Ishikawa (cell line): ENCODE measurements at regions not wholly inside any gene's neighbourhood (a gene's known extent, or its start where the extent isn't known, plus 50 kb on each side); places are given as distances from the start of the nearest gene placed in this dataset.

Experiments used
- CEBPB ChIP-seq: IDR thresholded peaks from 2 replicates; pipeline ENCODE4 v1.6.1; 2012
- CREB1 ChIP-seq: IDR thresholded peaks from 2 replicates; pipeline ENCODE4 v1.6.1; 2012; ENCODE audit warnings: low read depth
- EP300 ChIP-seq: IDR thresholded peaks from 2 replicates; pipeline ENCODE4 v1.6.1; 2012; ENCODE audit warnings: borderline replicate concordance
- MAX ChIP-seq: IDR thresholded peaks from 2 replicates; pipeline ENCODE4 v1.6.1; 2012
- TAF1 ChIP-seq: IDR thresholded peaks from 2 replicates; pipeline ENCODE4 v1.6.1; 2012; ENCODE audit warnings: low read depth, mild to moderate bottlenecking
- TCF12 ChIP-seq: IDR thresholded peaks from 2 replicates; pipeline ENCODE4 v1.6.1; 2012; ENCODE audit warnings: low read depth
- TEAD4 ChIP-seq: IDR thresholded peaks from 2 replicates; pipeline ENCODE4 v1.6.1; 2012
- YY1 ChIP-seq: IDR thresholded peaks from 2 replicates; pipeline ENCODE4 v1.6.1; 2012; ENCODE audit warnings: low read depth
- TF ChIP-seq, protein P1 (sequence below): IDR thresholded peaks from 2 replicates; pipeline ENCODE4 v1.6.1; 2012; ENCODE audit warnings: low read depth, mild to moderate bottlenecking

DNA sequence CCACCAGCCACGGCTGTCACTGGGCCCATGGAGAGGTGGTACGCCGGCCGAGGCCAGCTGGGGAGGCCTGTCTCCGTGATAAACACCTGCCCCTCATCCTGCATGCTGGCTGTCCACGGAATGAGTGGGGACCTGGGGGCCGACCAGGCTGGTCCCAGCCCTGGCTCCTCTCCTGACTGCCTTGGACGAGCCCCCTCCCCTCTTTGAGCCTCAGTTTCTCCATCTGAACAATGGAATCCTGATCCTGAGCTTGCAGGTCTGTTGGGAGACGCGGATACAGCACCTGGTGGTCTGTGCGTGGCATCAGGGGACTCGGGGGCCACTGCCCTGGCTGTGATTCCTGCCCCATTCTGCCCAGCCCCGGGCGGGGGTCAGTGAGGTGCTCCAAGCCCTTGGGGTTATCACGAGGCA, 109.9 kb downstream of the MICALL2 start:
- no peak for TF ChIP-seq TCF12
- no peak for TF ChIP-seq EP300
- TF ChIP-seq YY1, result no peak
- TF ChIP-seq CREB1, result no peak
- TF ChIP-seq, protein P1, sequence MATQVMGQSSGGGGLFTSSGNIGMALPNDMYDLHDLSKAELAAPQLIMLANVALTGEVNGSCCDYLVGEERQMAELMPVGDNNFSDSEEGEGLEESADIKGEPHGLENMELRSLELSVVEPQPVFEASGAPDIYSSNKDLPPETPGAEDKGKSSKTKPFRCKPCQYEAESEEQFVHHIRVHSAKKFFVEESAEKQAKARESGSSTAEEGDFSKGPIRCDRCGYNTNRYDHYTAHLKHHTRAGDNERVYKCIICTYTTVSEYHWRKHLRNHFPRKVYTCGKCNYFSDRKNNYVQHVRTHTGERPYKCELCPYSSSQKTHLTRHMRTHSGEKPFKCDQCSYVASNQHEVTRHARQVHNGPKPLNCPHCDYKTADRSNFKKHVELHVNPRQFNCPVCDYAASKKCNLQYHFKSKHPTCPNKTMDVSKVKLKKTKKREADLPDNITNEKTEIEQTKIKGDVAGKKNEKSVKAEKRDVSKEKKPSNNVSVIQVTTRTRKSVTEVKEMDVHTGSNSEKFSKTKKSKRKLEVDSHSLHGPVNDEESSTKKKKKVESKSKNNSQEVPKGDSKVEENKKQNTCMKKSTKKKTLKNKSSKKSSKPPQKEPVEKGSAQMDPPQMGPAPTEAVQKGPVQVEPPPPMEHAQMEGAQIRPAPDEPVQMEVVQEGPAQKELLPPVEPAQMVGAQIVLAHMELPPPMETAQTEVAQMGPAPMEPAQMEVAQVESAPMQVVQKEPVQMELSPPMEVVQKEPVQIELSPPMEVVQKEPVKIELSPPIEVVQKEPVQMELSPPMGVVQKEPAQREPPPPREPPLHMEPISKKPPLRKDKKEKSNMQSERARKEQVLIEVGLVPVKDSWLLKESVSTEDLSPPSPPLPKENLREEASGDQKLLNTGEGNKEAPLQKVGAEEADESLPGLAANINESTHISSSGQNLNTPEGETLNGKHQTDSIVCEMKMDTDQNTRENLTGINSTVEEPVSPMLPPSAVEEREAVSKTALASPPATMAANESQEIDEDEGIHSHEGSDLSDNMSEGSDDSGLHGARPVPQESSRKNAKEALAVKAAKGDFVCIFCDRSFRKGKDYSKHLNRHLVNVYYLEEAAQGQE, result no peak
- TF ChIP-seq TAF1, result no peak
- TF ChIP-seq CEBPB, result no peak
- no peak for TF ChIP-seq MAX
- TF ChIP-seq TEAD4, result no peak
